GM23338 (cell line): ENCODE measurements at regions not wholly inside any gene's neighbourhood (a gene's known extent, or its start where the extent isn't known, plus 50 kb on each side); places are given as distances from the start of the nearest gene placed in this dataset.

ENCODE experiments used
- EZH2 ChIP-seq: fragments of 200-600 bp; sonication (generic); IDR thresholded peaks from one replicate; pipeline ENCODE4 v1.8.0; 2017; ENCODE audit warnings: antibody characterized with exemption, mild to moderate bottlenecking, low read depth; ENCODE audit not compliant: unreplicated experiment
- REST ChIP-seq: IDR thresholded peaks from one replicate; pipeline ENCODE4 v1.6.1; 2018; ENCODE audit warnings: antibody characterized with exemption; ENCODE audit not compliant: unreplicated experiment
- TF ChIP-seq, protein P1 (sequence below), 2 experiments: fragments of 200-600 bp in 1 of 2; sonication (generic) in 1 of 2; conservative IDR thresholded peaks; 2 replicates each; pipeline versions ENCODE4 v1.5.1 to v1.6.1; 2016 to 2017; ENCODE audit warnings: antibody characterized with exemption in 2 of 2, low read depth in 2 of 2, mild to moderate bottlenecking in 2 of 2, moderate library complexity in 1 of 2

GRCh38 chr18:4587204-4587603, 132.1 kb upstream of the DLGAP1 start:
- TF ChIP-seq, protein P1, sequence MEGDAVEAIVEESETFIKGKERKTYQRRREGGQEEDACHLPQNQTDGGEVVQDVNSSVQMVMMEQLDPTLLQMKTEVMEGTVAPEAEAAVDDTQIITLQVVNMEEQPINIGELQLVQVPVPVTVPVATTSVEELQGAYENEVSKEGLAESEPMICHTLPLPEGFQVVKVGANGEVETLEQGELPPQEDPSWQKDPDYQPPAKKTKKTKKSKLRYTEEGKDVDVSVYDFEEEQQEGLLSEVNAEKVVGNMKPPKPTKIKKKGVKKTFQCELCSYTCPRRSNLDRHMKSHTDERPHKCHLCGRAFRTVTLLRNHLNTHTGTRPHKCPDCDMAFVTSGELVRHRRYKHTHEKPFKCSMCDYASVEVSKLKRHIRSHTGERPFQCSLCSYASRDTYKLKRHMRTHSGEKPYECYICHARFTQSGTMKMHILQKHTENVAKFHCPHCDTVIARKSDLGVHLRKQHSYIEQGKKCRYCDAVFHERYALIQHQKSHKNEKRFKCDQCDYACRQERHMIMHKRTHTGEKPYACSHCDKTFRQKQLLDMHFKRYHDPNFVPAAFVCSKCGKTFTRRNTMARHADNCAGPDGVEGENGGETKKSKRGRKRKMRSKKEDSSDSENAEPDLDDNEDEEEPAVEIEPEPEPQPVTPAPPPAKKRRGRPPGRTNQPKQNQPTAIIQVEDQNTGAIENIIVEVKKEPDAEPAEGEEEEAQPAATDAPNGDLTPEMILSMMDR (conservative IDR thresholded peaks at IDR 0.05; ENCODE audit: low read depth in 2 of 2): no peak
- no peak for TF ChIP-seq EZH2
- no peak for TF ChIP-seq REST
